Liver (tissue), 8 donors: ENCODE measurements at regions not wholly inside any gene's neighbourhood (a gene's known extent, or its start where the extent isn't known, plus 50 kb on each side); places are given as distances from the start of the nearest gene placed in this dataset.

ENCODE experiments used
- DNase-seq: peaks from one replicate; pipeline ENCODE4 v3.0.0-alpha.2; 2017; ENCODE audit warnings: low spot score
- H3K27ac ChIP-seq, 2 donors: one replicate each; pipeline ENCODE4 v1.7.0; 2013; ENCODE audit warnings: inconsistent platforms in 2 of 2, low read length in 2 of 2, control low read depth in 1 of 2, low read depth in 1 of 2, mild to moderate bottlenecking in 1 of 2
- H3K27me3 ChIP-seq, 4 donors: one replicate each; pipeline versions ENCODE4 v1.6.1 to v1.7.0; 2013; ENCODE audit warnings: low read length in 3 of 4, inconsistent platforms in 1 of 4, mild to moderate bottlenecking in 1 of 4, moderate library complexity in 1 of 4; ENCODE audit not compliant: control insufficient read depth in 4 of 4, insufficient read depth in 4 of 4
- H3K36me3 ChIP-seq, 4 donors: one replicate each; pipeline versions ENCODE4 v1.6.1 to v1.7.0; 2013; ENCODE audit warnings: low read length in 3 of 4, mild to moderate bottlenecking in 3 of 4, low read depth in 1 of 4, moderate library complexity in 1 of 4; ENCODE audit not compliant: control insufficient read depth in 4 of 4, insufficient read depth in 3 of 4
- H3K4me1 ChIP-seq, 4 donors: one replicate each; pipeline versions ENCODE4 v1.6.1 to v1.7.0; 2013; ENCODE audit warnings: low read length in 3 of 4, mild to moderate bottlenecking in 3 of 4, moderate library complexity in 1 of 4; ENCODE audit not compliant: control insufficient read depth in 4 of 4, insufficient read depth in 4 of 4
- H3K4me3 ChIP-seq, 3 donors: one replicate each; pipeline versions ENCODE4 v1.6.1 to v1.7.0; 2013; ENCODE audit warnings: low read length in 3 of 3, control low read depth in 1 of 3, low read depth in 1 of 3, mild to moderate bottlenecking in 1 of 3
- H3K9ac ChIP-seq, 2 donors: one replicate each; pipeline ENCODE4 v1.7.0; 2013; ENCODE audit warnings: low read length in 2 of 2, mild to moderate bottlenecking in 2 of 2, moderate library complexity in 2 of 2, control low read depth in 1 of 2, low read depth in 1 of 2
- H3K9me3 ChIP-seq, 4 donors: one replicate each; pipeline versions ENCODE4 v1.6.1 to v1.7.0; 2013; ENCODE audit warnings: low read length in 3 of 4; ENCODE audit not compliant: control insufficient read depth in 4 of 4
- ATF3 ChIP-seq: IDR thresholded peaks from 2 replicates; pipeline ENCODE4 v1.6.1; 2016; ENCODE audit warnings: antibody characterized with exemption
- EGR1 ChIP-seq, 2 donors: IDR thresholded peaks; 2 replicates each; pipeline ENCODE4 v1.6.1; 2016 to 2018; ENCODE audit warnings: antibody characterized with exemption in 2 of 2, low read depth in 2 of 2
- FOXA1 ChIP-seq: IDR thresholded peaks from 2 replicates; pipeline ENCODE4 v1.6.1; 2016; ENCODE audit warnings: antibody characterized with exemption
- FOXA2 ChIP-seq: IDR thresholded peaks from 2 replicates; pipeline ENCODE4 v1.6.1; 2016; ENCODE audit warnings: antibody characterized with exemption
- GABPA ChIP-seq, 2 donors: IDR thresholded peaks in 1 of 2; conservative IDR thresholded peaks in 1 of 2; 2 replicates each; pipeline ENCODE4 v1.6.1; 2016; ENCODE audit warnings: antibody characterized with exemption in 2 of 2, mild to moderate bottlenecking in 1 of 2, moderate library complexity in 1 of 2
- HNF4G ChIP-seq: IDR thresholded peaks from 2 replicates; pipeline ENCODE4 v1.6.1; 2016; ENCODE audit warnings: antibody characterized with exemption
- JUND ChIP-seq, 2 donors: IDR thresholded peaks; 2 replicates each; pipeline ENCODE4 v1.6.1; 2016; ENCODE audit warnings: antibody characterized with exemption in 2 of 2
- NR2F2 ChIP-seq: IDR thresholded peaks from 2 replicates; pipeline ENCODE4 v1.6.1; 2016; ENCODE audit warnings: antibody characterized with exemption
- RAD21 ChIP-seq, 2 donors: IDR thresholded peaks; 2 replicates each; pipeline ENCODE4 v1.6.1; 2016; ENCODE audit warnings: antibody characterized with exemption in 2 of 2, mild to moderate bottlenecking in 2 of 2
- REST ChIP-seq: IDR thresholded peaks from 2 replicates; pipeline ENCODE4 v1.6.1; 2016; ENCODE audit warnings: antibody characterized with exemption, mild to moderate bottlenecking
- RXRA ChIP-seq, 2 donors: IDR thresholded peaks; 2 replicates each; pipeline ENCODE4 v1.6.1; 2017 to 2018; ENCODE audit warnings: antibody characterized with exemption in 2 of 2, mild to moderate bottlenecking in 1 of 2
- SP1 ChIP-seq: IDR thresholded peaks from 2 replicates; pipeline ENCODE4 v1.6.1; 2018; ENCODE audit warnings: antibody characterized with exemption, mild to moderate bottlenecking
- TAF1 ChIP-seq: conservative IDR thresholded peaks from 2 replicates; pipeline ENCODE4 v1.6.1; 2016; ENCODE audit warnings: antibody characterized with exemption, mild to moderate bottlenecking
- YY1 ChIP-seq: IDR thresholded peaks from 2 replicates; pipeline ENCODE4 v1.6.1; 2016; ENCODE audit warnings: antibody characterized with exemption, mild to moderate bottlenecking
- ZBTB33 ChIP-seq: IDR thresholded peaks from 2 replicates; pipeline ENCODE4 v1.6.1; 2016; ENCODE audit warnings: antibody characterized with exemption
- WGBS: extraction: QIAGEN DNeasy Blood & Tissue Kit; methylation state at CpG from one replicate; pipeline ENCODE4 v1.1.7; 2013; 5-methylcytosine and 5-hydroxymethylcytosine counted together
- TF ChIP-seq, protein P1 (sequence below): IDR thresholded peaks from 2 replicates; pipeline ENCODE4 v1.6.1; 2016; ENCODE audit warnings: antibody characterized with exemption
- TF ChIP-seq, protein P2 (sequence below): fragments of 150-350 bp; IDR thresholded peaks from 2 replicates; pipeline ENCODE4 v1.5.1; 2017; ENCODE audit warnings: improper control_type of control experiment, low read depth, low read length; ENCODE audit not compliant: missing input control
- donor health status: healthy.
- donor health status: healthy.
- donor health status: healthy.
- donor health status: healthy.
- donor health status: healthy.

GRCh38 chr22:49147617-49148175 lies 680.0 kb downstream of the BRD1 start:
- TF ChIP-seq, protein P1, sequence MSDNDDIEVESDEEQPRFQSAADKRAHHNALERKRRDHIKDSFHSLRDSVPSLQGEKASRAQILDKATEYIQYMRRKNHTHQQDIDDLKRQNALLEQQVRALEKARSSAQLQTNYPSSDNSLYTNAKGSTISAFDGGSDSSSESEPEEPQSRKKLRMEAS, result no peak
- TF ChIP-seq, protein P2, sequence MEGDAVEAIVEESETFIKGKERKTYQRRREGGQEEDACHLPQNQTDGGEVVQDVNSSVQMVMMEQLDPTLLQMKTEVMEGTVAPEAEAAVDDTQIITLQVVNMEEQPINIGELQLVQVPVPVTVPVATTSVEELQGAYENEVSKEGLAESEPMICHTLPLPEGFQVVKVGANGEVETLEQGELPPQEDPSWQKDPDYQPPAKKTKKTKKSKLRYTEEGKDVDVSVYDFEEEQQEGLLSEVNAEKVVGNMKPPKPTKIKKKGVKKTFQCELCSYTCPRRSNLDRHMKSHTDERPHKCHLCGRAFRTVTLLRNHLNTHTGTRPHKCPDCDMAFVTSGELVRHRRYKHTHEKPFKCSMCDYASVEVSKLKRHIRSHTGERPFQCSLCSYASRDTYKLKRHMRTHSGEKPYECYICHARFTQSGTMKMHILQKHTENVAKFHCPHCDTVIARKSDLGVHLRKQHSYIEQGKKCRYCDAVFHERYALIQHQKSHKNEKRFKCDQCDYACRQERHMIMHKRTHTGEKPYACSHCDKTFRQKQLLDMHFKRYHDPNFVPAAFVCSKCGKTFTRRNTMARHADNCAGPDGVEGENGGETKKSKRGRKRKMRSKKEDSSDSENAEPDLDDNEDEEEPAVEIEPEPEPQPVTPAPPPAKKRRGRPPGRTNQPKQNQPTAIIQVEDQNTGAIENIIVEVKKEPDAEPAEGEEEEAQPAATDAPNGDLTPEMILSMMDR, result no peak
- TF ChIP-seq YY1 (no peak), GABPA (IDR thresholded peaks at IDR 0.05 in 1 of 2, conservative IDR thresholded peaks at IDR 0.05 in 1 of 2) (no peak), EGR1 (IDR thresholded peaks at IDR 0.05; ENCODE audit: low read depth in 2 of 2) (no peak), RXRA (IDR thresholded peaks at IDR 0.05) (no peak), TAF1 (no peak), RAD21 (IDR thresholded peaks at IDR 0.05) (no peak), JUND (IDR thresholded peaks at IDR 0.05) (no peak), ATF3 (no peak), FOXA1 (no peak), HNF4G (no peak), FOXA2 (no peak), SP1 (no peak), NR2F2 (no peak)
- no peak for DNase-seq
- no peak overlapping the region for H3K9ac ChIP-seq
- H3K4me1 ChIP-seq, result no peaks in the 10 kb centered on the region
- H3K36me3 ChIP-seq, result no peaks in the 10 kb centered on the region
- no peaks in the 10 kb centered on the region for H3K27me3 ChIP-seq
- no peaks in the 10 kb centered on the region for H3K9me3 ChIP-seq
- H3K27ac ChIP-seq, result no peak overlapping the region
- WGBS, result 85% methylated on average over 15 of the region's 15 CpGs
- H3K4me3 ChIP-seq, result no peak overlapping the region

- TF ChIP-seq EGR1 (IDR thresholded peaks at IDR 0.05; ENCODE audit: low read depth in 2 of 2) (no peak), ZBTB33 (no peak), YY1 (no peak), REST (no peak), FOXA1 (no peak), ATF3 (no peak), HNF4G (no peak), FOXA2 (no peak), RAD21 (IDR thresholded peaks at IDR 0.05) (no peak), GABPA (IDR thresholded peaks at IDR 0.05 in 1 of 2, conservative IDR thresholded peaks at IDR 0.05 in 1 of 2) (no peak), SP1 (no peak), JUND (IDR thresholded peaks at IDR 0.05) (no peak), TAF1 (no peak)
- TF ChIP-seq, protein P2, result no peak
- TF ChIP-seq, protein P1, result no peak
- 71% methylated on average over 11 of the region's 11 CpGs for WGBS
- Histone ChIP-seq H3K9ac (no peak overlapping the region), H3K36me3 (no peaks in the 10 kb centered on the region), H3K4me1 (no peaks in the 10 kb centered on the region), H3K27ac (no peak overlapping the region), H3K27me3 (no peaks in the 10 kb centered on the region), H3K9me3 (no peaks in the 10 kb centered on the region), H3K4me3 (no peak overlapping the region)
- DNase-seq, result no peak
These were observed 680.5 kb downstream of the BRD1 start for GRCh38 chr22:49147171-49147570.
